VCaP (cell line): ENCODE measurements at regions not wholly inside any gene's neighbourhood (a gene's known extent, or its start where the extent isn't known, plus 50 kb on each side); places are given as distances from the start of the nearest gene placed in this dataset.
"Not testable (repeated sequence)": the region's sequence is repeated elsewhere in the genome, so short reads cannot be mapped to it uniquely, and the experiment has no call there.

Source experiments
- H3K27ac ChIP-seq: fragments of 450-650 bp; 2 replicates; pipeline ENCODE4 v1.5.1; 2017
- CTCF ChIP-seq: fragments of 450-650 bp; conservative IDR thresholded peaks from 2 replicates; pipeline ENCODE4 v1.5.1; 2017; ENCODE audit warnings: mild to moderate bottlenecking, moderate library complexity

GRCh38 chr15:93341164-93341563 lies 252.2 kb upstream of the RGMA start:
- no peak overlapping the region for H3K27ac ChIP-seq
- TF ChIP-seq CTCF, result no peak

GRCh38 chr15:93340406-93340805 lies 251.4 kb upstream of the RGMA start:
- TF ChIP-seq CTCF, result no peak

GRCh38 chr15:93333796-93334195 lies 244.8 kb upstream of the RGMA start:
- H3K27ac ChIP-seq, result no peak overlapping the region

More at GRCh38 chr15:93340406-93340805, 251.4 kb upstream of the RGMA start:
- H3K27ac ChIP-seq, result no peak overlapping the region

GRCh38 chr15:93333126-93333525 lies 244.1 kb upstream of the RGMA start:
- H3K27ac ChIP-seq, result not testable (repeated sequence)

More at GRCh38 chr15:93333796-93334195, 244.8 kb upstream of the RGMA start:
- no peak for TF ChIP-seq CTCF

- no peak overlapping the region for H3K27ac ChIP-seq
- no peak for TF ChIP-seq CTCF
Observed at GRCh38 chr15:93332168-93332553, 243.2 kb upstream of the RGMA start.

- H3K27ac ChIP-seq, result no peak overlapping the region
- TF ChIP-seq CTCF, result no peak
Observed at GRCh38 chr15:93331545-93332167, 242.6 kb upstream of the RGMA start.

- TF ChIP-seq CTCF, result no peak
- no peak overlapping the region for H3K27ac ChIP-seq
Observed at GRCh38 chr15:93330912-93331544, 242.0 kb upstream of the RGMA start.

- TF ChIP-seq CTCF, result no peak
- H3K27ac ChIP-seq, result no peak overlapping the region
Observed at GRCh38 chr15:93327364-93327763, 238.4 kb upstream of the RGMA start.
